HEK293T (cell line): ENCODE measurements at regions not wholly inside any gene's neighbourhood (a gene's known extent, or its start where the extent isn't known, plus 50 kb on each side); places are given as distances from the start of the nearest gene placed in this dataset.

Experiments
- BHLHE40 ChIP-seq: fragments of 450-650 bp; IDR thresholded peaks from 2 replicates; pipeline ENCODE4 v1.6.1; 2016; ENCODE audit warnings: mild to moderate bottlenecking, moderate library complexity, borderline replicate concordance
- SUZ12 ChIP-seq: fragments of 450-650 bp; IDR thresholded peaks from 2 replicates; pipeline ENCODE4 v1.6.1; 2016; ENCODE audit warnings: mild to moderate bottlenecking

DNA sequence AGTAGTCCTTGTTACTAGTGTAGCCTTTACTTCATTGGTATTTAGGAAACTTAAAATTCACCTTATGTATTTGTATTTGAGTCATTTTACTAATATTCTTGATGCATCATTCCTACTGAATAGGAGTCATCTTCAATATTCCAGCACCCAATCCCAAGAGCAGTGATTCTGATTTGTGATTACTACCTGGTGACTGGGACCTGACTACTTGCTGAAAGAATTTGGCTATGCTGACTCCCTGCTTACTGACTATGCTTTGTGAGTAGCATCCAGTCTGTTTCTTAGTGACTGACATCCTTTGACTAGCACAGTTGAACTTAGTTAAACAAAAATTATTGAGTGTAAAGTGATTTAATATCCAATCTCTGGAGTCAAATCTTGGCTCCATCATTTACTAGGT, 129.9 kb upstream of the NEGR1 start:
- TF ChIP-seq SUZ12 (no peak), BHLHE40 (no peak)
